ENCODE measurements at regions not wholly inside any gene's neighbourhood (a gene's known extent, or its start where the extent isn't known, plus 50 kb on each side); places are given as distances from the start of the nearest gene placed in this dataset.

DNA sequence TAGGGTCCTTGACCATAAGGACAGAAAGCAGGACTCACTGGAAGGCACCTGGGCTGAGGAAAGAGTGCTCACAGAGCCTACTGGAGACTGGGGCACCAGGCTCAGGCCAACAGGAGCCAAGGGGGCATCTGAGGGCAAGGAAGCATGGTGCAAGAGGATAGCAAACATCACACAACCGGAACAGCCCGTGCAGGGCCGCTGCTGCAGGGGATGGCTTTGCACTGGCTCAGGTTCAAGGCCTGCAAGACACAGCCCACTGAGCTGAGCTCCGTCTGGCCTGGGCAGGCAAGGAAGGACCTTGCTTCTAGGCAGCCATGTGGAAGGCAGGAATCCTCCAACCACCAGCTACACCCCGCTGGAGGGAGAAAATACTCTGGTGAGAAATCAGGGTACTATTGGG lies 59.8 kb upstream of the KIF26B start:
- DNase-seq (ENCODE audit: low spot score in 2 of 2) = no peak
- 87 to 91% methylated on average over 5 of the region's 5 CpGs for WGBS, 2 donors
- Histone ChIP-seq H3K9me3 (no peaks in the 10 kb centered on the region), H3K27me3 (no peaks in the 10 kb centered on the region), H3K4me3 (no peak overlapping the region), H3K4me1 (no peaks in the 10 kb centered on the region), H3K27ac (no peak overlapping the region), H3K36me3 (peaks cover 0 to 19% (median 0%) of the 10 kb centered on the region in 3 donors)
- TF ChIP-seq CTCF (IDR thresholded peaks at IDR 0.05) (no peak), EP300 (IDR thresholded peaks at IDR 0.05) (no peak), POLR2A (IDR thresholded peaks at IDR 0.05) (no peak)

GRCh38 chr1:245094092-245094491 lies 60.7 kb upstream of the KIF26B start:
- Histone ChIP-seq H3K27me3 (no peaks in the 10 kb centered on the region), H3K27ac (no peak overlapping the region)
- WGBS, 2 donors = 95 to 97% methylated on average over 10 of the region's 10 CpGs

GRCh38 chr1:245092638-245092976 lies 62.2 kb upstream of the KIF26B start:
- WGBS, 2 donors = 85 to 91% methylated on average over 5 of the region's 5 CpGs
- no peaks in the 10 kb centered on the region for H3K27me3 ChIP-seq
- TF ChIP-seq CTCF (IDR thresholded peaks at IDR 0.05) = no peak
- no peak for TF ChIP-seq POLR2A (IDR thresholded peaks at IDR 0.05)
- TF ChIP-seq EP300 (IDR thresholded peaks at IDR 0.05) = no peak
- peaks cover 0 to 19% (median 0%) of the 10 kb centered on the region in 3 donors for H3K36me3 ChIP-seq
- H3K27ac ChIP-seq = no peak overlapping the region
- H3K9me3 ChIP-seq = no peaks in the 10 kb centered on the region
- no peak overlapping the region for H3K4me3 ChIP-seq
- no peaks in the 10 kb centered on the region for H3K4me1 ChIP-seq
- no peak for DNase-seq (ENCODE audit: low spot score in 2 of 2)

More at GRCh38 chr1:245094092-245094491, 60.7 kb upstream of the KIF26B start:
- H3K4me1 ChIP-seq = no peaks in the 10 kb centered on the region
- TF ChIP-seq CTCF (IDR thresholded peaks at IDR 0.05) (no peak), EP300 (IDR thresholded peaks at IDR 0.05) (no peak), POLR2A (IDR thresholded peaks at IDR 0.05) (no peak)
- no peak overlapping the region for H3K4me3 ChIP-seq
- H3K9me3 ChIP-seq = no peaks in the 10 kb centered on the region
- DNase-seq (ENCODE audit: low spot score in 2 of 2) = no peak
- H3K36me3 ChIP-seq = peaks cover 0 to 19% (median 0%) of the 10 kb centered on the region in 3 donors

GRCh38 chr1:245091818-245092637 lies 62.8 kb upstream of the KIF26B start:
- no peak for TF ChIP-seq CTCF (IDR thresholded peaks at IDR 0.05)
- TF ChIP-seq EP300 (IDR thresholded peaks at IDR 0.05) = peak in 1 of 2 donors; percentile 19
- TF ChIP-seq POLR2A (IDR thresholded peaks at IDR 0.05) = no peak
- H3K36me3 ChIP-seq = peaks cover 0 to 20% (median 0%) of the 10 kb centered on the region in 3 donors
- H3K9me3 ChIP-seq = no peaks in the 10 kb centered on the region
- WGBS, 2 donors = 50 to 59% methylated on average over 11 to 12 of the region's 12 CpGs
- H3K27me3 ChIP-seq = no peaks in the 10 kb centered on the region
- DNase-seq (ENCODE audit: low spot score in 2 of 2) = no peak
- no peaks in the 10 kb centered on the region for H3K4me1 ChIP-seq
- no peak overlapping the region for H3K4me3 ChIP-seq
- no peak overlapping the region for H3K27ac ChIP-seq

DNA sequence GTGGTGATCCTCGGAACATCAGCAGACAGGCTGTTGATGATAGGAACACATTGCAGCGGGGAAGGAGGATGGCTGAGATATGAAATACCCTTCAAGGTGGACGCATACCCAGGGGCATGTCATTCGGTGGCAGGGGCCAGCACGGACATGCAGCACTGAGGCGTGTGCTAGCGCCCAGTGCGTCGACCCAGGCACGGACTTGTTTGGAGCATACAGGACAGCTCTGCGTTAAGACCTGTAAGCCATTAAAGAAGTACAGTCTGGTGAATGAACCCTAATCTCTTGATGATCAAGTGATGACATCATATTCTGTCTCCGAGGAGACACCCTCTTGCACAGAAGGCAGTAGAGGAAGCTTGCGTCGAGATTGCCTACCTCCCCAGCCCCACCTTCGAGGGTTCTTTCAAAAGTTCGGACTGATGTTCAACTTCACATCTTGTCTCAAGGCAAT lies 63.6 kb upstream of the KIF26B start:
- no peak for DNase-seq (ENCODE audit: low spot score in 2 of 2)
- TF ChIP-seq POLR2A (IDR thresholded peaks at IDR 0.05) = no peak
- no peak for TF ChIP-seq CTCF (IDR thresholded peaks at IDR 0.05)
- no peak for TF ChIP-seq EP300 (IDR thresholded peaks at IDR 0.05)
- Histone ChIP-seq H3K27me3 (no peaks in the 10 kb centered on the region), H3K4me1 (no peaks in the 10 kb centered on the region), H3K36me3 (peaks cover 0 to 28% (median 0%) of the 10 kb centered on the region in 3 donors), H3K9me3 (no peaks in the 10 kb centered on the region), H3K27ac (no peak overlapping the region), H3K4me3 (no peak overlapping the region)
- WGBS, 2 donors = 90 to 91% methylated on average over 16 of the region's 16 CpGs

Measured in tibial nerve (tissue), 4 donors.